SK-N-SH (cell line): ENCODE measurements at regions not wholly inside any gene's neighbourhood (a gene's known extent, or its start where the extent isn't known, plus 50 kb on each side); places are given as distances from the start of the nearest gene placed in this dataset.

ENCODE experiments used
- CTCF ChIA-PET: fragments of 300-600, 350-600 bp; formaldehyde crosslinking; extraction: SDS; loops from one replicate; lab custom pipeline; 2021; lab: Yijun Ruan, JAX
- POLR2A ChIA-PET: fragments of 350-600 bp; sonication (Branson Sonifier 250); formaldehyde crosslinking; extraction: SDS; loops from one replicate; lab custom pipeline; 2020; ENCODE audit warnings: antibody characterized with exemption, inconsistent platforms; lab: Yijun Ruan, JAX
- DNase-seq: peaks from one replicate; pipeline ENCODE4 v3.0.0; 2012
- H2AFZ ChIP-seq: fragments of 200-600 bp; sonication (generic); 2 replicates; pipeline ENCODE4 v1.8.1; 2016; ENCODE audit warnings: antibody characterized with exemption, mild to moderate bottlenecking, low read depth
- H3F3A ChIP-seq: fragments of 200-600 bp; sonication (generic); replicated peaks from 2 replicates; pipeline ENCODE3; 2016; ENCODE audit warnings: antibody characterized with exemption, mild to moderate bottlenecking; ENCODE audit not compliant: insufficient read depth
- H3K27ac ChIP-seq, 2 experiments: fragments of 200-500 bp in 1 of 2; fragments of 200-600 bp in 1 of 2; sonication (Bioruptor generic) in 1 of 2; sonication (generic), shearing (Covaris generic) in 1 of 2; 2 replicates each; pipeline versions ENCODE4 v1.5.1 to v1.6.1; 2014 to 2016; ENCODE audit warnings: low read depth in 2 of 2, inconsistent platforms in 1 of 2, low read length in 1 of 2, mild to moderate bottlenecking in 1 of 2, mixed read lengths in 1 of 2
- H3K27me3 ChIP-seq: fragments of 200-600 bp; sonication (generic), shearing (Covaris generic); 2 replicates; pipeline ENCODE4 v1.6.1; 2016; ENCODE audit warnings: mixed run types; ENCODE audit not compliant: insufficient read depth
- H3K36me3 ChIP-seq, 2 experiments: fragments of 200-500 bp in 1 of 2; fragments of 200-600 bp in 1 of 2; sonication (Bioruptor generic) in 1 of 2; sonication (generic) in 1 of 2; replicated peaks in 1 of 2; 2 replicates each; pipeline versions ENCODE3 to v1.5.1; 2014 to 2016; ENCODE audit warnings: low read length in 1 of 2, mild to moderate bottlenecking in 1 of 2; ENCODE audit not compliant: insufficient read depth in 2 of 2, control insufficient read depth in 1 of 2
- H3K4me1 ChIP-seq, 2 experiments: fragments of 200-500 bp in 1 of 2; fragments of 200-600 bp in 1 of 2; sonication (Bioruptor generic) in 1 of 2; sonication (generic), shearing (Covaris generic) in 1 of 2; 2 replicates each; pipeline versions ENCODE4 v1.5.1 to v1.6.1; 2014 to 2016; ENCODE audit warnings: low read depth in 1 of 2, low read length in 1 of 2, mixed run types in 1 of 2; ENCODE audit not compliant: insufficient read depth in 2 of 2, control insufficient read depth in 1 of 2
- H3K4me2 ChIP-seq: fragments of 200-600 bp; sonication (generic), shearing (Covaris generic); 2 replicates; pipeline ENCODE4 v1.6.1; 2017; ENCODE audit warnings: mixed run types
- H3K4me3 ChIP-seq, 2 experiments: fragments of 200-500 bp in 1 of 2; fragments of 200-600 bp in 1 of 2; sonication (Bioruptor generic) in 1 of 2; sonication (generic), shearing (Covaris generic) in 1 of 2; 2 replicates each; pipeline versions ENCODE4 v1.5.1 to v1.8.1; 2014 to 2016; ENCODE audit warnings: low read depth in 2 of 2, inconsistent platforms in 1 of 2, low read length in 1 of 2, mild to moderate bottlenecking in 1 of 2, mixed read lengths in 1 of 2, moderate library complexity in 1 of 2
- H3K79me2 ChIP-seq: fragments of 200-600 bp; sonication (generic); 2 replicates; pipeline ENCODE4 v1.8.1; 2017; ENCODE audit warnings: mild to moderate bottlenecking; ENCODE audit not compliant: insufficient read depth
- H3K9ac ChIP-seq: fragments of 200-600 bp; sonication (generic); 2 replicates; pipeline ENCODE4 v1.6.1; 2017; ENCODE audit warnings: mixed run types
- H3K9me2 ChIP-seq: fragments of 200-600 bp; sonication (generic); 2 replicates; pipeline ENCODE4 v1.6.1; 2017; ENCODE audit warnings: mixed run types
- H3K9me3 ChIP-seq: fragments of 200-600 bp; sonication (generic); 2 replicates; pipeline ENCODE4 v1.6.1; 2017; ENCODE audit warnings: mixed run types, mild to moderate bottlenecking, moderate library complexity
- H4K20me1 ChIP-seq: fragments of 200-600 bp; sonication (generic); 2 replicates; pipeline ENCODE4 v1.6.1; 2017; ENCODE audit warnings: mild to moderate bottlenecking, mixed run types; ENCODE audit not compliant: insufficient read depth
- CHD2 ChIP-seq: fragments of 150-350 bp; IDR thresholded peaks from 2 replicates; pipeline ENCODE4 v1.6.1; 2018; ENCODE audit warnings: low read length; ENCODE audit not compliant: partially characterized antibody
- CTCF ChIP-seq: fragments of 200-600 bp; sonication (generic); IDR thresholded peaks from 2 replicates; pipeline ENCODE4 v1.6.1; 2017; ENCODE audit warnings: antibody characterized with exemption, mild to moderate bottlenecking, moderate library complexity
- EP300 ChIP-seq, 2 experiments: IDR thresholded peaks; 2 replicates each; pipeline versions ENCODE4 v1.4.0 to v1.6.1; 2012; ENCODE audit warnings: borderline replicate concordance in 1 of 2, low read depth in 1 of 2, low read length in 1 of 2
- EZH2phosphoT487 ChIP-seq: fragments of 200-600 bp; sonication (generic); IDR thresholded peaks from 2 replicates; pipeline ENCODE4 v1.6.1; 2017; ENCODE audit warnings: low read depth, mixed run types, mild to moderate bottlenecking, antibody characterized with exemption, moderate library complexity, borderline replicate concordance
- FOSL2 ChIP-seq: IDR thresholded peaks from 2 replicates; pipeline ENCODE4 v1.4.0; 2012; ENCODE audit warnings: low read depth, mild to moderate bottlenecking, moderate library complexity, borderline replicate concordance
- FOXJ3 ChIP-seq: sonication (generic); formaldehyde crosslinking; IDR thresholded peaks from 2 replicates; pipeline ENCODE4 v1.5.1; 2020; ENCODE audit warnings: mild to moderate bottlenecking, missing genetic modification reagents
- FOXM1 ChIP-seq: IDR thresholded peaks from 2 replicates; pipeline ENCODE4 v1.4.0; 2012; ENCODE audit warnings: low read depth, mild to moderate bottlenecking
- GABPA ChIP-seq: IDR thresholded peaks from 2 replicates; pipeline ENCODE4 v1.4.0; 2012; ENCODE audit warnings: low read depth, mild to moderate bottlenecking
- GATA2 ChIP-seq: sonication (generic); formaldehyde crosslinking; IDR thresholded peaks from 2 replicates; pipeline ENCODE4 v1.5.0; 2020; ENCODE audit warnings: mild to moderate bottlenecking, missing genetic modification reagents
- MAX ChIP-seq: IDR thresholded peaks from 2 replicates; pipeline ENCODE4 v1.4.0; 2012; ENCODE audit warnings: low read depth
- MEF2A ChIP-seq: IDR thresholded peaks from 2 replicates; pipeline ENCODE4 v1.4.0; 2012; ENCODE audit warnings: low read depth, borderline replicate concordance
- MXI1 ChIP-seq: IDR thresholded peaks from 2 replicates; pipeline ENCODE4 v1.6.1; 2012; ENCODE audit warnings: mild to moderate bottlenecking, low read depth, low read length, improper control_type of control experiment
- NFIC ChIP-seq: IDR thresholded peaks from 2 replicates; pipeline ENCODE4 v1.4.0; 2012; ENCODE audit warnings: borderline replicate concordance
- NRF1 ChIP-seq: IDR thresholded peaks from 2 replicates; pipeline ENCODE4 v1.6.1; 2012; ENCODE audit warnings: low read depth, mild to moderate bottlenecking, low read length
- PBX3 ChIP-seq: IDR thresholded peaks from 2 replicates; pipeline ENCODE4; 2012
- POLR2AphosphoS5 ChIP-seq: IDR thresholded peaks from 2 replicates; pipeline ENCODE4 v1.6.1; 2012; ENCODE audit warnings: low read depth, low read length
- RAD21 ChIP-seq: IDR thresholded peaks from 2 replicates; pipeline ENCODE4 v1.6.1; 2012; ENCODE audit warnings: mild to moderate bottlenecking, low read length
- RCOR1 ChIP-seq: fragments of 150-350 bp; IDR thresholded peaks from 2 replicates; pipeline ENCODE4 v1.6.1; 2017; ENCODE audit warnings: antibody characterized with exemption, low read length
- REST ChIP-seq: IDR thresholded peaks from 2 replicates; pipeline ENCODE4 v1.6.1; 2012; ENCODE audit warnings: mild to moderate bottlenecking, low read depth, low read length, moderate library complexity
- RFX5 ChIP-seq: IDR thresholded peaks from 2 replicates; pipeline ENCODE4 v1.6.1; 2012; ENCODE audit warnings: mild to moderate bottlenecking, improper control_type of control experiment, low read length
- RXRA ChIP-seq: IDR thresholded peaks from 2 replicates; pipeline ENCODE4 v1.4.0; 2012; ENCODE audit warnings: low read depth, mild to moderate bottlenecking, borderline replicate concordance
- SIN3A ChIP-seq: IDR thresholded peaks from 2 replicates; pipeline ENCODE4 v1.6.1; 2012; ENCODE audit warnings: low read depth, mild to moderate bottlenecking, low read length, moderate library complexity, borderline replicate concordance
- SMC3 ChIP-seq: IDR thresholded peaks from 2 replicates; pipeline ENCODE4 v1.6.1; 2012; ENCODE audit warnings: low read depth, low read length, improper control_type of control experiment
- TAF1 ChIP-seq: IDR thresholded peaks from 2 replicates; pipeline ENCODE4 v1.6.1; 2012; ENCODE audit warnings: low read depth, mild to moderate bottlenecking, low read length, moderate library complexity, borderline replicate concordance
- TEAD4 ChIP-seq: IDR thresholded peaks from 2 replicates; pipeline ENCODE4 v1.4.0; 2012; ENCODE audit warnings: mild to moderate bottlenecking, borderline replicate concordance; ENCODE audit not compliant: insufficient read depth
- YY1 ChIP-seq: IDR thresholded peaks from 2 replicates; pipeline ENCODE4 v1.4.0; 2012; ENCODE audit warnings: low read depth, mild to moderate bottlenecking
- ZBTB33 ChIP-seq: IDR thresholded peaks from 2 replicates; pipeline ENCODE4 v1.4.0; 2012; ENCODE audit warnings: low read depth, borderline replicate concordance

GRCh38 chr18:41873730-41874129, 81.3 kb upstream of the PIK3C3 start:
- H3K4me3 ChIP-seq: no peak overlapping the region
- H4K20me1 ChIP-seq: no peaks in the 10 kb centered on the region
- no peaks in the 10 kb centered on the region for H3K36me3 ChIP-seq
- H2AFZ ChIP-seq: no peak overlapping the region
- DNase-seq: peak; percentile 22
- no peak overlapping the region for H3K4me2 ChIP-seq
- H3K27me3 ChIP-seq: no peaks in the 10 kb centered on the region
- no peaks in the 10 kb centered on the region for H3K9me3 ChIP-seq
- H3F3A ChIP-seq: peaks cover 7% of the 10 kb centered on the region
- POLR2A ChIA-PET: no interaction called here
- no peak overlapping the region for H3K27ac ChIP-seq
- H3K79me2 ChIP-seq: no peaks in the 10 kb centered on the region
- peaks cover 0 to 27% of the 10 kb centered on the region in 2 experiments; a peak in 3 of 4 replicates for H3K4me1 ChIP-seq
- TF ChIP-seq GATA2 (CRISPR knock-in tag): peak; percentile 73
- TF ChIP-seq FOSL2: no peak
- TF ChIP-seq EZH2phosphoT487: no peak
- TF ChIP-seq SMC3: no peak
- TF ChIP-seq RAD21: peak; percentile 6; the same call in 1 of the 2 replicates
- no peak for TF ChIP-seq FOXJ3 (CRISPR knock-in tag)
- no peak for TF ChIP-seq FOXM1
- no peak for TF ChIP-seq TAF1
- no peak for TF ChIP-seq REST
- TF ChIP-seq MEF2A: no peak
- TF ChIP-seq YY1: no peak
- TF ChIP-seq ZBTB33: no peak
- TF ChIP-seq TEAD4: no peak
- TF ChIP-seq CHD2: no peak
- no peak for TF ChIP-seq SIN3A
- no peak for TF ChIP-seq RFX5
- TF ChIP-seq NRF1: no peak
- TF ChIP-seq RCOR1: no peak
- TF ChIP-seq EP300 (IDR thresholded peaks at IDR 0.05; ENCODE audit: borderline replicate concordance in 1 of 2, low read depth in 1 of 2, low read length in 1 of 2): 0 out of 4 replicates have a peak, but pooled peaks of 1 of the 2 experiments have one; percentile 5
- no peak for TF ChIP-seq RXRA
- TF ChIP-seq MXI1: 0 out of 2 replicates have a peak, but pooled peaks have one; percentile 20
- no peak for TF ChIP-seq PBX3
- no peak for TF ChIP-seq MAX
- no peak for TF ChIP-seq GABPA
- TF ChIP-seq POLR2AphosphoS5: no peak
- TF ChIP-seq CTCF: no peak
- TF ChIP-seq NFIC: no peak
- H3K9me2 ChIP-seq: no peaks in the 10 kb centered on the region
- H3K9ac ChIP-seq: no peak overlapping the region
- CTCF ChIA-PET: interaction anchor here (1.1 to 1.8 kb wide), 2 partner anchors 15 to 32 kb away, joined by 3 to 5 read pairs; no protein-coding TSS in a partner anchor
